ENCODE measurements at regions not wholly inside any gene's neighbourhood (a gene's known extent, or its start where the extent isn't known, plus 50 kb on each side); places are given as distances from the start of the nearest gene placed in this dataset.
"Not testable (repeated sequence)": the region's sequence is repeated elsewhere in the genome, so short reads cannot be mapped to it uniquely, and the experiment has no call there.

DNA sequence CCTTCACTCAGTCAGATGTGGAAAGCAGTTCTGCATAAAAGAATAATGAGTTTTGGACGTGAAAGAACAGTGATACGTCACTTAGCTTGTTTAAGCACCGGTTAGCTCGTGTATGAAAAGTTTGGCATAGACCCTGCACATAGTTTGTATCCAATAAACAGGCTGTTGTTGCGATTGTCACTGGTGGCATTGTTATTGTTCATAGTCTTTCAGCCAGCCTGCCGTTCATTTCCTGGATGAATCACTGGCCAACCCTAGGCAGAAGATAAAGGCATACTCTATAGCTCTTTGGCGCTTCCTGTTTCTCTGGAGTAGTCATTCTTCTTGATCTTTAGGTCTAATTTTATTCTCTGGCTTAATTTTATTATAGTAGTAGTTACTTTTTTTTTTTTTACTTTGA, 57.8 kb upstream of the ANKRD30A start:
- Histone ChIP-seq H3K9ac (ENCODE audit: control insufficient read depth, insufficient read depth, low read length) (no peak overlapping the region), H3K4me3 (no peak overlapping the region), H3K79me2 (ENCODE audit: control insufficient read depth, insufficient read depth, low read length) (no peaks in the 10 kb centered on the region), H3K9me3 (replicated peaks; ENCODE audit: control insufficient read depth, insufficient read depth, low read length) (no peaks in the 10 kb centered on the region), H3K4me1 (ENCODE audit: control insufficient read depth, insufficient read depth, low read length) (no peaks in the 10 kb centered on the region), H4K20me1 (ENCODE audit: control insufficient read depth, insufficient read depth) (no peaks in the 10 kb centered on the region), H3K4me2 (ENCODE audit: control insufficient read depth, insufficient read depth) (no peak overlapping the region), H3K36me3 (ENCODE audit: control insufficient read depth in 2 of 2, insufficient read depth in 2 of 2, low read length in 1 of 2) (no peaks in the 10 kb centered on the region), H3K27me3 (replicated peaks in 1 of 2; ENCODE audit: control insufficient read depth in 2 of 2, insufficient read depth in 2 of 2, low read length in 1 of 2) (no peaks in the 10 kb centered on the region), H2AFZ (ENCODE audit: control insufficient read depth, low read depth, low read length) (no peak overlapping the region), H3K27ac (ENCODE audit: control insufficient read depth, insufficient read depth) (no peak overlapping the region)
- no TSS peak for BruUV-seq (replicated peaks)
- ChIA-PET POLR2A (no interaction called here), CTCF (no interaction called here), SMC1A (ENCODE audit: uncharacterized antibody, unreplicated experiment) (no interaction called here), RAD21 (ENCODE audit: unreplicated experiment) (no interaction called here)
- TF ChIP-seq CREB1 (IDR thresholded peaks at IDR 0.05; ENCODE audit: low read depth) (no peak), PAX5 (IDR thresholded peaks at IDR 0.05; ENCODE audit: borderline replicate concordance, low read depth, low read length) (no peak)
- TF ChIP-seq, protein P1, sequence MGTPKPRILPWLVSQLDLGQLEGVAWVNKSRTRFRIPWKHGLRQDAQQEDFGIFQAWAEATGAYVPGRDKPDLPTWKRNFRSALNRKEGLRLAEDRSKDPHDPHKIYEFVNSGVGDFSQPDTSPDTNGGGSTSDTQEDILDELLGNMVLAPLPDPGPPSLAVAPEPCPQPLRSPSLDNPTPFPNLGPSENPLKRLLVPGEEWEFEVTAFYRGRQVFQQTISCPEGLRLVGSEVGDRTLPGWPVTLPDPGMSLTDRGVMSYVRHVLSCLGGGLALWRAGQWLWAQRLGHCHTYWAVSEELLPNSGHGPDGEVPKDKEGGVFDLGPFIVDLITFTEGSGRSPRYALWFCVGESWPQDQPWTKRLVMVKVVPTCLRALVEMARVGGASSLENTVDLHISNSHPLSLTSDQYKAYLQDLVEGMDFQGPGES (IDR thresholded peaks at IDR 0.05), result no peak
- TF ChIP-seq, protein P2, sequence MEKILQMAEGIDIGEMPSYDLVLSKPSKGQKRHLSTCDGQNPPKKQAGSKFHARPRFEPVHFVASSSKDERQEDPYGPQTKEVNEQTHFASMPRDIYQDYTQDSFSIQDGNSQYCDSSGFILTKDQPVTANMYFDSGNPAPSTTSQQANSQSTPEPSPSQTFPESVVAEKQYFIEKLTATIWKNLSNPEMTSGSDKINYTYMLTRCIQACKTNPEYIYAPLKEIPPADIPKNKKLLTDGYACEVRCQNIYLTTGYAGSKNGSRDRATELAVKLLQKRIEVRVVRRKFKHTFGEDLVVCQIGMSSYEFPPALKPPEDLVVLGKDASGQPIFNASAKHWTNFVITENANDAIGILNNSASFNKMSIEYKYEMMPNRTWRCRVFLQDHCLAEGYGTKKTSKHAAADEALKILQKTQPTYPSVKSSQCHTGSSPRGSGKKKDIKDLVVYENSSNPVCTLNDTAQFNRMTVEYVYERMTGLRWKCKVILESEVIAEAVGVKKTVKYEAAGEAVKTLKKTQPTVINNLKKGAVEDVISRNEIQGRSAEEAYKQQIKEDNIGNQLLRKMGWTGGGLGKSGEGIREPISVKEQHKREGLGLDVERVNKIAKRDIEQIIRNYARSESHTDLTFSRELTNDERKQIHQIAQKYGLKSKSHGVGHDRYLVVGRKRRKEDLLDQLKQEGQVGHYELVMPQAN (conservative IDR thresholded peaks at IDR 0.05), result no peak
- intact Hi-C loops (cut with micrococcal nuclease; ENCODE audit: unreplicated experiment), result no loop called here
- FAIRE-seq (no peak), DNase-seq (ENCODE audit: low read depth, low spot score) (no peak), ATAC-seq (no peak)
- WGBS (ENCODE audit: insufficient coverage, insufficient replicate concordance, low lambda C conversion rate, missing lambda C conversion rate), result 53% methylated on average over 7 of the region's 7 CpGs
- in situ Hi-C loops (cut with MboI), result no loop called here

DNA sequence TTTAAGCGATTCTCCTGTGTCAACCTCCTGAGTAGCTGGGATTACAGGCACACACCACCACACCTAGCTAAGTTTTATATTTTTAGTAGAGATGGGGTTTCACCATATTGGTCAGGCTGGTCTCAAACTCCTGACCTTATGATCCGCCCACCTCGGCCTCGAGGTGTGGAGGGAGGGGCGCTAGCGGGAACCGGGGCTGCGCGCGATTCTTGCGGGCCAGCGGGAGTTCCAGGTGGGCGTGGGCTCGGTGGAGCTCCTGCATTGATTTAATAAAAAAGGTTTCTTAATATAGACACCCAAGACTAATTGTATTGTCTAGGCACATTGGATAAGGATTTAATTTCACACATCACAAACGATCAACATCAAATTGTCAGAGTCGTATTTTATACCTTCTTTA, 63.1 kb upstream of the ANKRD30A start:
- H2AFZ ChIP-seq (ENCODE audit: control insufficient read depth, low read depth, low read length); H3K4me3 ChIP-seq; intact Hi-C loops (cut with micrococcal nuclease; ENCODE audit: unreplicated experiment); CTCF ChIA-PET; DNase-seq (ENCODE audit: low read depth, low spot score); H3K9ac ChIP-seq (ENCODE audit: control insufficient read depth, insufficient read depth, low read length); H4K20me1 ChIP-seq (ENCODE audit: control insufficient read depth, insufficient read depth); in situ Hi-C loops (cut with MboI); FAIRE-seq; H3K27ac ChIP-seq (ENCODE audit: control insufficient read depth, insufficient read depth); H3K4me1 ChIP-seq (ENCODE audit: control insufficient read depth, insufficient read depth, low read length); RAD21 ChIA-PET (ENCODE audit: unreplicated experiment); POLR2A ChIA-PET; SMC1A ChIA-PET (ENCODE audit: uncharacterized antibody, unreplicated experiment); H3K79me2 ChIP-seq (ENCODE audit: control insufficient read depth, insufficient read depth, low read length); H3K27me3 ChIP-seq (replicated peaks in 1 of 2; ENCODE audit: control insufficient read depth in 2 of 2, insufficient read depth in 2 of 2, low read length in 1 of 2); ATAC-seq; H3K36me3 ChIP-seq (ENCODE audit: control insufficient read depth in 2 of 2, insufficient read depth in 2 of 2, low read length in 1 of 2); H3K9me3 ChIP-seq (replicated peaks; ENCODE audit: control insufficient read depth, insufficient read depth, low read length); H3K4me2 ChIP-seq (ENCODE audit: control insufficient read depth, insufficient read depth); BruUV-seq (replicated peaks): not testable (repeated sequence)
- 52% methylated on average over 16 of the region's 16 CpGs for WGBS (ENCODE audit: insufficient coverage, insufficient replicate concordance, low lambda C conversion rate, missing lambda C conversion rate)
